CD14-positive monocyte (primary cell): ENCODE measurements at regions not wholly inside any gene's neighbourhood (a gene's known extent, or its start where the extent isn't known, plus 50 kb on each side); places are given as distances from the start of the nearest gene placed in this dataset.
A peak's percentile ranks its signal among the peaks of the same experiment; 100 is the strongest.

Experiments
- DNase-seq, 3 donors: peaks; one replicate each; pipeline ENCODE4 v3.0.0-alpha.2; 2011 to 2022
- H2AFZ ChIP-seq: 2 replicates; pipeline ENCODE4 v1.6.0; 2012; ENCODE audit warnings: mild to moderate bottlenecking, low read depth, low read length, inconsistent platforms; ENCODE audit not compliant: insufficient read depth, poor library complexity, severe bottlenecking
- H3K27ac ChIP-seq, 2 donors: 1 replicate in 1 of 2; 2 replicates in 1 of 2; pipeline ENCODE4 v1.5.1; 2012 to 2013; ENCODE audit warnings: low read length in 2 of 2, control low read depth in 1 of 2, inconsistent platforms in 1 of 2, low read depth in 1 of 2, mild to moderate bottlenecking in 1 of 2
- H3K27me3 ChIP-seq, 2 donors: one replicate each; pipeline versions ENCODE4 v1.6.0 to v1.6.1; 2011 to 2013; ENCODE audit warnings: low read length in 2 of 2; ENCODE audit not compliant: control insufficient read depth in 2 of 2, insufficient read depth in 2 of 2
- H3K36me3 ChIP-seq, 2 donors: replicated peaks in 1 of 2; 1 replicate in 1 of 2; 2 replicates in 1 of 2; pipeline versions ENCODE4 v1.5.1 to v1.6.1; 2012 to 2013; ENCODE audit warnings: low read length in 2 of 2, control low read depth in 1 of 2, inconsistent platforms in 1 of 2, mild to moderate bottlenecking in 1 of 2; ENCODE audit not compliant: insufficient read depth in 2 of 2, control insufficient read depth in 1 of 2
- H3K4me1 ChIP-seq, 2 donors: 1 replicate in 1 of 2; 2 replicates in 1 of 2; pipeline versions ENCODE4 v1.5.1 to v1.6.1; 2012 to 2013; ENCODE audit warnings: low read length in 2 of 2, control low read depth in 1 of 2, inconsistent platforms in 1 of 2, mild to moderate bottlenecking in 1 of 2, moderate library complexity in 1 of 2; ENCODE audit not compliant: insufficient read depth in 2 of 2, control insufficient read depth in 1 of 2
- H3K4me2 ChIP-seq: replicated peaks from 2 replicates; pipeline ENCODE3; 2012; ENCODE audit warnings: low read length, moderate library complexity, mild to moderate bottlenecking; ENCODE audit not compliant: poor library complexity, severe bottlenecking; ENCODE audit errors: extremely low read depth
- H3K4me3 ChIP-seq, 3 experiments: fragments of 200-600 bp in 1 of 3; sonication (generic) in 1 of 3; replicated peaks in 1 of 3; 1 replicate in 2 of 3; 2 replicates in 1 of 3; pipeline ENCODE4 v1.5.1; 2011 to 2013; ENCODE audit warnings: low read length in 3 of 3, mild to moderate bottlenecking in 3 of 3, control low read depth in 2 of 3, low read depth in 2 of 3, inconsistent platforms in 1 of 3, moderate library complexity in 1 of 3
- H3K79me2 ChIP-seq: 2 replicates; pipeline ENCODE4 v1.6.0; 2012; ENCODE audit warnings: mild to moderate bottlenecking, control low read depth, inconsistent platforms, low read length, moderate library complexity; ENCODE audit not compliant: insufficient read depth
- H3K9ac ChIP-seq: 2 replicates; pipeline ENCODE4 v1.6.0; 2017; ENCODE audit warnings: low read length, mild to moderate bottlenecking; ENCODE audit not compliant: insufficient read depth, poor library complexity, severe bottlenecking
- H3K9me3 ChIP-seq, 2 donors: replicated peaks in 1 of 2; 1 replicate in 1 of 2; 2 replicates in 1 of 2; pipeline versions ENCODE4 v1.5.1 to v1.6.1; 2012 to 2013; ENCODE audit warnings: low read length in 2 of 2, control low read depth in 1 of 2; ENCODE audit not compliant: control insufficient read depth in 1 of 2, insufficient read depth in 1 of 2
- H4K20me1 ChIP-seq: 2 replicates; pipeline ENCODE4 v1.6.0; 2012; ENCODE audit warnings: mild to moderate bottlenecking, low read length, control low read depth, moderate library complexity; ENCODE audit not compliant: insufficient read depth
- H3K27ac Mint-ChIP-seq, 7 donors: one replicate each; pipeline ENCODE4 v1.8.0; 2020; ENCODE audit warnings: mild to moderate bottlenecking in 7 of 7, mixed read lengths in 7 of 7, moderate library complexity in 6 of 7, inconsistent platforms in 2 of 7
- H3K27me3 Mint-ChIP-seq, 3 donors: one replicate each; pipeline ENCODE4 v1.8.0; 2021 to 2022; ENCODE audit warnings: low read depth in 3 of 3, mild to moderate bottlenecking in 3 of 3, mixed read lengths in 3 of 3, moderate library complexity in 3 of 3, inconsistent platforms in 1 of 3
- H3K36me3 Mint-ChIP-seq, 2 donors: one replicate each; pipeline ENCODE4 v1.8.0; 2020; ENCODE audit warnings: mixed read lengths in 2 of 2, inconsistent platforms in 1 of 2, mild to moderate bottlenecking in 1 of 2
- H3K4me1 Mint-ChIP-seq: one replicate; pipeline ENCODE4 v1.8.0; 2020; ENCODE audit warnings: mild to moderate bottlenecking, mixed read lengths
- H3K4me3 Mint-ChIP-seq, 2 donors: one replicate each; pipeline ENCODE4 v1.8.0; 2020; ENCODE audit warnings: mild to moderate bottlenecking in 2 of 2, mixed read lengths in 2 of 2, moderate library complexity in 1 of 2
- H3K9me3 Mint-ChIP-seq, 7 donors: one replicate each; pipeline ENCODE4 v1.8.0; 2020 to 2022; ENCODE audit warnings: mixed read lengths in 7 of 7, mild to moderate bottlenecking in 6 of 7, moderate library complexity in 6 of 7, inconsistent platforms in 2 of 7
- WGBS: methylation state at CpG from one replicate; pipeline ENCODE4 v1.1.5; 2013; ENCODE audit warnings: missing lambda C conversion rate; ENCODE audit not compliant: insufficient coverage; 5-methylcytosine and 5-hydroxymethylcytosine counted together
- intact Hi-C, 2 donors: fragments of 100-400 bp; cut with micrococcal nuclease; formaldehyde crosslinking; loops; one replicate each; pipeline versions ENCODE4 v1.15.0 to v1.15.1; 2023
- TF ChIP-seq, protein P1 (sequence below): fragments of 200-600 bp; IDR thresholded peaks from one replicate; pipeline ENCODE4 v1.8.0; 2022; ENCODE audit warnings: antibody characterized with exemption, mild to moderate bottlenecking

DNA sequence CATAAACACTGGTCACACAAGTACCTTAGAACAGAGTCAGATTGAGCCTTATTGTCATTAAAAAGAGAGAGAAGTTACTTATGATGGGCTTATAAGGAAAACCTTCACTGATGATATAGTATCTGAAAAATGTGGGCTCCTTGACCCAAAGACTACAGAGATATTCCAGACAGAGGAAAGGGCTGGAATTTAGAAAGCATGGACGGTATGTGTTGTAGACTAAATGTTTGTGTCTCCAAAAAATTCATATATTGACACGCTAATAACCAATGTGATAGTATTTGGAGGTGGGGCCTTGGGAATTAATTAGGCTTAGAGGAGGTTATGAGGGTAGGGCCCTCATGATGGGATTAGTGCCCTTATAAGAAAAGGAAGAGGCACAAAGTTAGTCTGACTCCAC is 61.0 kb upstream of the DAZL start:
- Histone ChIP-seq H2AFZ (no peak overlapping the region), H3K4me3 (no peak overlapping the region), H3K27ac (no peak overlapping the region), H3K79me2 (no peaks in the 10 kb centered on the region), H4K20me1 (no peaks in the 10 kb centered on the region), H3K27me3 (no peaks in the 10 kb centered on the region), H3K9me3 (no peaks in the 10 kb centered on the region), H3K4me2 (no peak overlapping the region), H3K9ac (no peak overlapping the region), H3K4me1 (no peaks in the 10 kb centered on the region), H3K36me3 (no peaks in the 10 kb centered on the region)
- intact Hi-C loops: no loop called here
- 100% methylated on average over 1 of the region's 2 CpGs for WGBS
- TF ChIP-seq, protein P1, sequence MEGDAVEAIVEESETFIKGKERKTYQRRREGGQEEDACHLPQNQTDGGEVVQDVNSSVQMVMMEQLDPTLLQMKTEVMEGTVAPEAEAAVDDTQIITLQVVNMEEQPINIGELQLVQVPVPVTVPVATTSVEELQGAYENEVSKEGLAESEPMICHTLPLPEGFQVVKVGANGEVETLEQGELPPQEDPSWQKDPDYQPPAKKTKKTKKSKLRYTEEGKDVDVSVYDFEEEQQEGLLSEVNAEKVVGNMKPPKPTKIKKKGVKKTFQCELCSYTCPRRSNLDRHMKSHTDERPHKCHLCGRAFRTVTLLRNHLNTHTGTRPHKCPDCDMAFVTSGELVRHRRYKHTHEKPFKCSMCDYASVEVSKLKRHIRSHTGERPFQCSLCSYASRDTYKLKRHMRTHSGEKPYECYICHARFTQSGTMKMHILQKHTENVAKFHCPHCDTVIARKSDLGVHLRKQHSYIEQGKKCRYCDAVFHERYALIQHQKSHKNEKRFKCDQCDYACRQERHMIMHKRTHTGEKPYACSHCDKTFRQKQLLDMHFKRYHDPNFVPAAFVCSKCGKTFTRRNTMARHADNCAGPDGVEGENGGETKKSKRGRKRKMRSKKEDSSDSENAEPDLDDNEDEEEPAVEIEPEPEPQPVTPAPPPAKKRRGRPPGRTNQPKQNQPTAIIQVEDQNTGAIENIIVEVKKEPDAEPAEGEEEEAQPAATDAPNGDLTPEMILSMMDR: no peak
- Mint-ChIP-seq H3K4me3 (no peak overlapping the region), H3K36me3 (no peaks in the 10 kb centered on the region), H3K27me3 (peaks cover 0 to 7% (median 7%) of the 10 kb centered on the region in 3 donors), H3K27ac (peak overlapping the region in 1 of 7 donors; percentile 33), H3K4me1 (peaks cover 8% of the 10 kb centered on the region), H3K9me3 (peaks cover 0 to 9% (median 3%) of the 10 kb centered on the region in 7 donors)
- DNase-seq: no peak

DNA sequence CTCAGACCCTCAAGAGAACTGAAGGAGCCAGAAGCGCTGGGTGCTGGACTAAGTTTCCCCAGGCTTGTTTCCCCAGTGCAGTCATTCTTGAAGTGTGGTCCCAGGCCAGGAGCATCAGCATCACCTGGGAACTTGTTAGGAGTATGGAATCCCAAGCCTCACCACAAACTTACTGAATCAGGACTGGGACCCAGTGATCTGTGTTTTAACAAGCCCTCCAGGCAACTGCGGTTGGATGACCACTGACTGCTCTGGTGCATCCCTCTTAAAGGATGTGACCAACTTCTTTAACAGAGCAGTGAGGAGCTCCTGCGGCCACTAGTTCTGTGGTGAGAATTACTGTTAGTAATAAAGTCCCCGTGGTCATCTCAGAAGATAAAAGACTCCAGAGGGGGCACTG is 62.4 kb upstream of the DAZL start:
- Mint-ChIP-seq H3K9me3 (peaks cover 0 to 6% (median 0%) of the 10 kb centered on the region in 7 donors), H3K27ac (no peak overlapping the region), H3K27me3 (peaks cover 0 to 7% (median 7%) of the 10 kb centered on the region in 3 donors), H3K4me3 (no peak overlapping the region), H3K36me3 (no peaks in the 10 kb centered on the region), H3K4me1 (peaks cover 13% of the 10 kb centered on the region)
- no peak for DNase-seq
- H3K9ac ChIP-seq: no peak overlapping the region
- WGBS: 85% methylated on average over 3 of the region's 4 CpGs
- no peaks in the 10 kb centered on the region for H4K20me1 ChIP-seq
- no peak overlapping the region for H2AFZ ChIP-seq
- H3K4me3 ChIP-seq: no peak overlapping the region
- H3K4me1 ChIP-seq: no peaks in the 10 kb centered on the region
- no peaks in the 10 kb centered on the region for H3K9me3 ChIP-seq
- no peak overlapping the region for H3K4me2 ChIP-seq
- intact Hi-C loops: no loop called here
- no peak overlapping the region for H3K27ac ChIP-seq
- TF ChIP-seq, protein P1: no peak
- H3K27me3 ChIP-seq: no peaks in the 10 kb centered on the region
- H3K36me3 ChIP-seq: no peaks in the 10 kb centered on the region
- no peaks in the 10 kb centered on the region for H3K79me2 ChIP-seq
